ENCODE measurements at regions not wholly inside any gene's neighbourhood (a gene's known extent, or its start where the extent isn't known, plus 50 kb on each side); places are given as distances from the start of the nearest gene placed in this dataset.

DNA sequence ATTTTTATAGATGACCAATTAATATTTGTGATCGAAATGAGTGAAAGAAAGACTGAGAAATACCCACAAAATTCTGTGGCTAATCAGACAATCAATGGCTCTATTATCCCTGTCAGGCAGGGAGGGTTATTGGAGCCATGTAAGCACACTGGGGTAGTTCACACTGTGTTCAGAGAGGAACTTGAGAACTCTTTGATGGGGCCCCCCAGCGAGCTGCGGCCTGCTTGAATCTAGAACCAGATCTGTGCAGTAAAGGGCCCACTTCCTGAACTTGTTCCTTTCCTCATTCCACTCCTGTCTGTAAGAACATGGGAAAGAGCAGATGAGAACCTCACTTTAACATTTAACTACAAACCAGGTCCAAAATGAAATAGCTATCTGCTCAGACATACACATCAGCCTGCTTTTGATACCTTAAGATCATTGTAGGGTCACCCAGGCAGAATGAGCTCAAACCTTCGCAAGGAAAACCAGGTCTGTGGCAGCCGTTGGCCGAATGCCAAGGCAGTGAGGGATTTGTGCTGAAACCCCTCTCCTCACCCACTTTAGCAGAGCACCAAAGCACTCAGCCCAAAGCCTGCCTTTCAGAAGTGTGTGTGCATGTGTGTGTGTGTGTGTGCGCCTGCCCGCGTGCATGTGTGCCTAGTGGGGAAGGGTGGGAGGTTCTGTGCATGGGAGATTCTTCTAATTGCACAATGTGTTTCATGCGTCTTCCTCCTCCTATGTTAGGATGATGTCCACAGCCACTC is 365.6 kb upstream of the MGMT start:
- DNase-seq, result no peak

DNA sequence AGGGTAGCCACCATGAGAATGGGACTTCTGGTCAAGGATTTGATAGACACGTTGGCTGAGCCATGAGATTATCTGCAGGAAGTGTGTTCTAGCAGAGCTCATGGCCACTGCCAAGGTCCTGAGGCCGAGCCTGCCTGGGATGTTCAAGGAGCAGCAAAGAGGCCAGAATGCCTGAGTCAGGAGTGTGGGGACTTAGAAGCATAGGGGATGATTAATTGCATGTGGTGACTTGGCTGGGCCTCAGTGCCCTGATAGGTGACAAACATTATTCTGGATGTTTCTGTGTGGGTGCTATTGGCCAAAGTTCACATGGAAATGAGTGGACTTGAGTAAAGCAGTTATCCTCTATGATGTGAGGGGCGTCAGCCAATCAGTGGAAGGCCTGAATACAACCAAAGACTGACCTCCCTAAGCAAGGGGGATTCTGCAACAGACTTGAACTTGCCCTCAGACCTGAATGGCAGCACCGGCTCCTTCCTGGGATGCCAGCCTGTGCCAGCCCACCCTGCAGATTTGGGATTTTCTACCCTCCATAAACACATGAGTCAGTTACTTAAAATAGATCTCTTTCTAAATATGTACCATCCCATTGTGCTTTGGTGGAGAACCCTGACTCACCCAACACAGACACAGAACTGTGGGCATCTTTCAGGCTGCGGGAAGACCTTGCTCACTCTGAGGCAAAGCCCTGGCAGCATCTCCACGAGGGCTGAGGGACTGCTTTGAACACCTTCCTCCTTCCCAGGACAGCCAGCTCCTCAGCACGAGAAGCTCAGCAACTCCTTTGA is 363.9 kb upstream of the MGMT start:
- no peak for DNase-seq

DNA sequence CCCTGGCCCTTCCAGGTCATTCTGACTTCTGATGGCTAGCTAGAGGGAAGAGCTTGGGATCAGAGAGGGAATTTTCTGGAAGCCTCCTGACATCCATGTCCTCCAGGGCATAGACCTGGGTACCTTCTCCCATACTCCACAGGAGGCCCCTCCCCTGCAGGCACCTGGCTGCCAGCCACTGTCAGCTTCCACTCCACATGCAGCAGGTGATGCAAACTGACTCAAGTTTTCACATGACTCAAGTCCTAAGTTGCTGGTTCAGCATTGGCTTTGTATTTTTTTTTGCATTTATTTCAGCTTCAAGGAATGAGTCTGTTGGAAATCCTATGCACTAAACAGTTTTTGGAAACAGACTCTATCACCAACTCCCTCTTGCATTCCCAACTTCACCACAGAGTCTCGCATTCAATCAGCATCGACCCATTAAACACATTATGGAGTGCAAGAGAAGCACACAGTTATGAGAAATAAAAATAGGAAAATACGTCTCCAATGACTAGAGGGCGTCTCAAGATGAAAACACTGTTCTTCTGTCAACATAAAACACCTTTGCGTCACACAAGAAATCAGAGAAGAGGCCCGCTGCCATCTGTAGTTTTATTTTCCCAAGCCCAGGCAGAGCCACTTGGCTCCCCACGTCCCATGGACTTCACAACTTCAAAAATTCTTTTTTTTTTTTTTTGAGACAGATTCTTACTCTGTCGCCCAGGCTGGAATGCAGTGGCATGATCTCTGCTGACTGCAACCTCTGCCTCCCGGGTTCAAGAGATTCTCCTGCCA is 362.6 kb upstream of the MGMT start:
- DNase-seq, result no peak

DNA sequence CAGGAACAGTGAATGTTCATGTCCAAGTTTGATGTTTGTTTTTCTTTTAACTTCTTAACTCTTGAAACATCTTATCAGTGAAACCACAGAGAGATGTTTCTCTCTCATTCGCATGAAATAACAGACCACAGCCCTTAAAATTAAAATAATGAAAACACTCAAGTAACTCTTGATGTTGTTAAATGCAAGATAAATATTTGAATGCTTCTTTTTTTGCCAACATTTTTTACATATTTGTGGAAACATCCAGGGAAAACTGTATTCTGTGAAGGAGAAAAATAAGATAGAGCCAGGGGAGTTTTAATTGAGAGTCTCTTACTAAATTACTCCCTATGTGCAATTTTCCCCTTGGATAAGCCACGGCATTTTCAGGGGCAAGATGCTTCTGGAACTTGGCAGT is 361.8 kb upstream of the MGMT start:
- DNase-seq, result no peak

DNA sequence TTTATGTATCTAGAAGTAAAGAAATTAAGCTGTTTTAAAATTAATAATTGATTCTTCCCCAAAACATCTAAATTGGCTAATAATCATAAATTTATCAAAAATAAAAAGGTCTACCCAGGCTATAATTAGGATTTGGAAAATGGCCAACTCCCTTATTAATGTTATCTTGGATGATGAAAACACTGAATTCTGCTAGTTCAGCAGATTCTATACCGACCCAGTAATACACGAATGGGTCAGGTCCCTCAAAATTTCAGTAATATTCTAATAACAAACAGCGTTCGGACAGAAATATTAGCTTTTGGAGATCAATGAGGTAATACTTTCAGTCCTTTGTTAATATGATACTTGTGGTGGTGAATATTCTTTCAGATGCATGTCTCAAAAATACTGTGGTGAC is 360.7 kb upstream of the MGMT start:
- DNase-seq, result no peak

DNA sequence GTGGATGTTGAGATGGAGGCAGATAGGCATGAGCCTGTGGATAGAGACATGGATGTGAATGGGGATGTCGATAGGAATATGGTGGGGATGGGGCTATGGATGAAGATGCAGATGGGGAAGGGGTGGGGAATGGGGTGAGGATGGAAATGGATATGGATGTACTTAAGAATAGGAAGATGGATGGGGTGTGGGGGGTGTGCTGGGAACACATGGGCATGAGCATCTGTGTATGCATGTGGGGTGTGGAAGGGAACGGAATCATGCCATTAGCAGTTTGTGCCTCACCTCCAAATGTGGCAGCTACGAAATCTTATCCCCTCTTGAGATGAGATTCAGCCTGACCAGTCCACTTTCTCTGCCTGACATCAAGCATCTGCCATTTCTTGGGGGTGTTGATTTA is 359.5 kb upstream of the MGMT start:
- no peak for DNase-seq

DNA sequence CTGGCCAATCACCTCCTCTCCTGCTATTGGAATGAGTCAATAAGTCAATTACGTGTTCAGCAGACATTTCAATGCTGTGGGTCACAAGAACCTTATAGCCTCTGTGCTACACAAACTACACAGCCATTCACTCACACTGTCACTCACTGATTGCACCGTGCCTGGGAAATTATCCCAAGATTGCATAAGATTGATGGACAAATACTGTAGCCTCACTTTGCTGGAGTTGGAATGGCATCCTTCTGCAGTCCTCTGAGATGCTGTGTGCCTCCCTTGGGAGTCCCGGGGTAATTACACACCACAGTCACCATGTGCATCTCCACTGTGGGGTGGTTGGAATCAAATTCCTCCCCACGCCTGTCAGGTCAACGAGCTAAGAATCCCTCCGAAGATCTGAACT is 358.7 kb upstream of the MGMT start:
- no peak for DNase-seq

DNA sequence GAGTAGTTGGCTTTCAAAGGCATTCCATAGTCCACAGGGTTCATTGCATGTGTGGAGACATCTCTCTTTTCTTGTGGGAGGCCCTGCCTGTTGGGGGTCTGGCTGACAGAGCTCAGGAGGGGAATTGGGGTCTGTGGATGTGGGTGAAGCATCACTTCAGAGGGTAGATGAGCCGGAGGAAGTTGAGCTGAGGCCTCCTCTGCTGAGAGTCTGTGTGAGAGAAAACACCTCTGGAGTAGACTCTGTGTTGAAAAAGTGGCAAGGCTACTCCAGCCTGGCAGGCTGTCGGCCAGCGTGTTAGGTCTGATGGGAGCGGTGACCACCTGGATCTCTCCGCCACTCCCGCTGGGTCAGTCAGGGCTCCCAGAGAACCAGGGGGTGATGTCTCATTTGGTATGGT is 358.0 kb upstream of the MGMT start:
- no peak for DNase-seq

DNA sequence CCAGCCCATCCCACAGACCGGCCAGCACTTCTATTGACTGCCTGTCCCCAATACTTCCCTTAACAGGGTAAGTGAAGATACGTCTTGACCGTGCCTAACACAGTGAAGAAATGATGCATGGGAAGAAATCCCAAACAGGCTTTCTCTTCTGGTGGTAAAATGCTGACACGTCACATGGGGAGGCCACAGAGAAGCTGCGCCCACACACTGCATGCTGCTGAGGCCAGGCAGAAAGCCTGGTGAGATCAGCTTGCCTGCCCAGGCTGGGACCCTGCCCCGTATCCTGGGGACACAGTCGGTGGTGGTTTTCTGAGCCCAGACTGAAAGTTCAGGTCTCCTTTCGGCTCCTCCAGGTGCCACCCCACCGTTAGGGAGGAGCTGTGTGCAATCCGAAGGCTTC is 356.3 kb upstream of the MGMT start:
- no peak for DNase-seq

DNA sequence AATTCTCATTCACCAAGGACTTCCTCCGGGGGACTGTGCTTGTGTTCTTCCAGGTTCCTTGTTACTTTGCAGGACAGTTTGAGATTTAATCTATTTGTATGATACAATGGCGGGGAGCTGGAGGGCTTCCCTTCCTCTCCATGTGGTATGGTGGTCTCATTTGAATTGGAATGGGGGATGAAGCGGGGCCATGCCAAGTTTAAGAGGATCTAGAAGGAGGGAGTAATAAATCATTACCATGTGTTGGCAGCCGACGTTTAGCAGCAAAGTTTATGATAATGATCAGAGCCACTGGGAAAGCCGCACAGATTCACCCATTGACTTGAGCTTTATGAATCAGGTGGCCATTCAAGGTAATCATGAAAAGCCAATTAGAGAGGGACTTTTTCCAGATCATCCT is 355.1 kb upstream of the MGMT start:
- no peak for DNase-seq

DNA sequence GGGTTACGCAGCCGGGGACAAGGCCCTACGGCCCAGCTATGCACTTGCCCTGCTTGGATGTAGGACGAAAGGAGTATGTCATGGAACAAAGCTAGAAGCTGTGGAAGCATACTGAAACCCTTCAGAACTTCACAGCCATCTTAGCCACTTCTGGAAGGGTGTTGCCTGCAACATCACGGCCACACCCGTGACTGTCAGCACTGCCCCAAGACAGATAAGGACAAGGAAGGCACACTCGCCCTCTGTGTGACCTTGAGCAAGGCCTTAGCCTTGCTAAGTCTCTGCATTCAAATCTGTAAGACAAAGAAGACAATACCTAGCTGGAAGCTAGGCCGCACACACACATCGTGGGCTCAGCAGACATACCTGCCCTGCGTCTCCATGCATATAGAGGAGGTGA is 352.5 kb upstream of the MGMT start:
- DNase-seq, result no peak

DNA sequence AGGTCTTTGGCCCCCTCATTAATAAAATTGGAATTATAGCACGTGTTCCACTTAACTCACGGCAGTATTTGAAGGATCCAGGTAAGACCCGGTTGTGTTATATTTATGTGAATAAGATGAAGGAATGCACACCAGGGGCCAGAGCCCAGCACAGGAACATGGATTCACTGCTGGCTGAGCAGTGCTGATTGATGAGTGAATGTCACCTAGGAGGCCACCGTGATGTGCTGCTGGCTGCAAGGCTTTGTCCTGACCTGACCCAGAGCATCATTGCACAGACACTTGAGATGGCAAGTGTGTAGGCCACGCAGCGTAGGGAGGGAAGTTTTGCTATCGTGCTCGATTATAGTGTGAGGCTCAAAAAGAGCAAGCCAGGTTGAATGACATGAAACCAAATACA is 350.7 kb upstream of the MGMT start:
- no peak for DNase-seq

DNA sequence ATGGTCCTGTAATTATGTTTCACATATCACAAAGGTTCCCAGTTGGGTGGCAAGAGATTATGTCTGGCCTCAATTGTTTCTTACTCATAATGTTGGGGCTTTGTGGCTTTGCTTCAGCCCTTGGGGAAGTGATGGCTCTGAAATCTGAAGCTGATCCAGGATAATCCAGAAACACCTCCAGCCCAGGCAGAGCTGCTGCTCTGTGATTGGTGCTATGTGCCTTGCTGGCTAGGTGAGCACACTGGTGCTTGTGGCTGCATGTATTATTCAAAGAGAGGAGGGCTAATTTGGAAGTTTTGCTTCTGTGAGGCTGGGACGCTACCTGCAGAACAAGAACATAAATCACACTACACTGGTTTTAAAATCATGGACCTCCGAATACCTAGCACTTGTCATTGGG is 346.6 kb upstream of the MGMT start:
- no peak for DNase-seq

DNA sequence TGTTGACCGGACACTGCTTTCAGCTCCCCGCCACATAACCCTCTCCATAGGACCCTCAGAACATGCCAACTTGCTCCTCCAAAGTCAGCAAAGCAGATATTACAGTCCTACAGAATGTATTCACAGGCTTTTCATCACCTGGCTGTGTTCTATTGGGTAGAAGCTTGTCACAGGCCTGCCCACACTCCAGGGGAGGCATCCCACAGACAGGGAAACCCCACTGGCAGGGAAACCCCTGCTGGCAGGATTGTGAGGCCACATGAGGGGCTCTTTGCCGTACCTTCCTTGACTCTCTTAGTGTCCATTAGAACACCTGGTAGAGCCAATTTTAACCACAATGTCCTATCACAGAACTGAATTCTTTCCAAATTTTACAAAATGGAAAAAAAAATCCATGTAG is 344.2 kb upstream of the MGMT start:
- DNase-seq, result no peak

DNA sequence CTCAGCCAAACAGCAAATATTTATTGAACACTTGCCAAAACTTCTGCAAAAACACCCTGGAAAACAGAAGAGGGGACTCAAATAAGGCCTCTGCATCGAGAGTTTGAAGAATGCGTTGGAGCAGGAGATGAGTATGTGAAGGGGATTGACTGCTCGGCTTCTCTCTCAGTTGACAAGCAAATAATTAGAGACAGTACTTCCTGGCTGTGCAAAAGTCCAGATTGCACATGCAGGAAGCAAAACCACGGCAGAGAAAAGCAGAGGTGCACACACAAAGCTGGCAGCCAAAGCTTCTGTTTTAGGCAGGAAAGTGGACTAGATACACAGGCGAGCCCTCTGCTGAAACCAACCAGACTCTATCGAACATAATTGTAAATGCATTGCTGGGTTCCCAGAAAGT is 343.6 kb upstream of the MGMT start:
- DNase-seq, result no peak

DNA sequence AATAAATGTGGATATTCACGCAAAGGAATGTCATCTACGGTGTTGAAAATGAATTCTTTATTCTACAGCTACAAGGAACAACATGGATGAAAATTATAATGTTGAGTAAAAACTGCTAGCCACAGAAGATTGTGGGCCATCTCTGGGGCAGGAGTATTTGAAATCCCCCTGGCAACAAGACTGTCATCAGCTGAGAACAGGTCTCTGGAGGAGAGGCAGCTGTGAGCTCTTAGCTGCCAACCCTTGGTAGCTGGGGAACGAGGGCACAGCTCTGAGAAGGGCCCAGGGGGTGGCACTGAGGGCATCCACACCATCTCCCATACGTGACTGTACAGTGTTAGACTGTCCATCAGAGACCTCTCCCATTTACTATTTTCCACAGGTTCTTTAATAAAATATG is 340.1 kb upstream of the MGMT start:
- DNase-seq, result no peak

DNA sequence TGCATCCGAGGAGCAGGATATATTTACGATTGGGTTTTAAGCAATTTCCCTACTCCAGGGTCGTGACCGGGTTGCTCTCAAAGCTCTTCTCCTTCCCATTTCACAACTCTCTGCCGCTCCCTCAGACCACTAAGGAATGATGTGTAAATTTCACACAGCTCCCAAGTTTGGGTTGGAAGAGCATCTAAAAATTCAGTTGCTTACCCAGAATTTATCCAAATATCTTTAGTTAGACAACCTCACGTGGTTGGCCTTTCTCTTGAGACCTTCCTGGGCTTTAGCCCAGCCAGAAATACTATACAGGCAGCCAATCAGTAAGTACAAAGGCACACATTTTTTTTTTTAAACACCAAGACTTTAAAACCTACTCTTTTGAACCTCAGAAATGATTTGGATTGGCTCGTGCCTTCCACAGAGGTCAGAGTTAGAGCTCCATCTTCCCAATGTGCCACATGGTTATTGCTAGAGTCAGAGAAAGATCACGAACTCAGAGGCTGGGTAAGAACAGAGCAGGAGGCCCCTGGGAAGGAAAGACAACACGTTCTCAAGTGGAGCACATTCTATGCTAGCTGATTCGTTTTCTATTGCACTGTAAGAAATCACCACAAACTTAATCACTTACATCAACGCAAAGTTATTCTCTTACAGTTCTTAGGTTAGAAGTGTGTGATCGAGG is 335.4 kb upstream of the MGMT start:
- DNase-seq, result no peak

DNA sequence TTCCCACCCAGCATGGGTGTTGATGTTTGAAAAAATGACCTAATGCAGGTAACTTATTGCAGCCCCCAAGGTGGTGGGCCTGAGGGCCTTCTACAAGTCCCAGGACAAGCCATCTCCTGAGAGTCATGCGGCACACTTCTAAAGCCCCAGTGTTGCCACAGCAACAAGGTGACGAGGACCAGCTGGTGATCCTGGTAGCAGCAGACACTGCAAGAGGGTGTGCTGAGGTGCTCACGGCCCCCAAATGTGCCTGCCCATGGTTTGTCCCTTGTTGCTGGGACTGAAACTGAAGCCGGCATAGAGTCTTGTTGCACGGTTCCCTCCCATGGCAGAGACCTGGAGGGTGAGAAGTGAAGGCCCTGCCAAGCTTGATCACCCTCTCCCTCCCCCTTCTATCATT is 333.2 kb upstream of the MGMT start:
- no peak for DNase-seq

DNA sequence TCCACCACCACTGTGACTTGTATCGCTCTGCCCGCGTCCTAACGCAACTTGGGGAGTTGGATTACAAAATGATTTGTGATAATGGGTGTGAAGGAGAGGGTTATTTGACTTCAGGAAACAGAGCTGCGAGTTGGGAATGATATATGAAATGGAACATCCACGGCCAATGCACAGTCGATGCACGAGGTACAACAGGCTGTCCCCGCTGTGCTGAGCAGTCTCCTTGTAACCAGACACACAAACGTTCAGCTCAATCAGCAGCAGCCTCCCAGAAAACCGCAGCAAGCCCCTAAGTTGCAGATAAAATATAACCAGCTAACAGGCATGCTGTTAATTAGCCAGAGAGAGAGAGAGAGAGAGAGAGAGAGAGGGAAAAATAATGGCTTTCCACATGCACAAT is 332.7 kb upstream of the MGMT start:
- no peak for DNase-seq

DNA sequence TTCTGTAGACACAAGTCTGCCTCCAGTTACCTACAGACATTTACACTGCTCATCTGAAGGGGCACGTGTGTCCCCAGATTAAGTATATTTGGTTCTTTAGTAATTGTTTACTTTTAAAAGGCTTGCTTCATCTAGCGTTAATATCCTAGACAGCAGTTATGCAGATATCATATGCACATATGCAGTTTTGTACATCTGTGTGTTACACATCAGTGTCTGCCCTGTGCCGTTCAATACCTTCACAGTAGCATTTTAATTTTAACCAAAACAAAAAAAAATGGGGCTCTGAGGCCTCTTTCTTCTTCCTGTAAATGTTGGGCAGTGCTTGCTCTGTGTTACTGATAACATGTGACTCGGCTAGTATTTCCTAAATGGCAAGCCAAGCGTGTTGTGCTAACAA is 331.4 kb upstream of the MGMT start:
- DNase-seq, result no peak

DNA sequence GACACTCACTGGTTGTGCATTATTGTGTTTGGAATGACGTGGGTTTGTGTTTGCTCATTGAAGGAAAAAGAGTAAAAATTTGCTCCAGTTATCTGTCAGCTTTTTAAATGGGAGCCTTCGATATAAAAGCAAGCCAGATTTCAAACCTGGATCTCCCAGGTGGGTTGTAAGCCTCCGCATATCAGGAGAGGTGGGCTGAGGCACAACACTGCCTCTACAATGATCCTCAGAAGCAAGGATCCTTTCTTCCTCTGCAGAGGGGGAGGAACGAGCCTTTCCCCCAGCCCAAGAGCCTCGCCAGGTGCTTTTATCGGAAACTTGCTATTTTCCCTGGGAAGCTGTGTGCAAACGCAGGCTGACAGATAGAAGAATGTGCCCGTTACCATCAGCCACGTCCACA is 331.0 kb upstream of the MGMT start:
- DNase-seq, result no peak

DNA sequence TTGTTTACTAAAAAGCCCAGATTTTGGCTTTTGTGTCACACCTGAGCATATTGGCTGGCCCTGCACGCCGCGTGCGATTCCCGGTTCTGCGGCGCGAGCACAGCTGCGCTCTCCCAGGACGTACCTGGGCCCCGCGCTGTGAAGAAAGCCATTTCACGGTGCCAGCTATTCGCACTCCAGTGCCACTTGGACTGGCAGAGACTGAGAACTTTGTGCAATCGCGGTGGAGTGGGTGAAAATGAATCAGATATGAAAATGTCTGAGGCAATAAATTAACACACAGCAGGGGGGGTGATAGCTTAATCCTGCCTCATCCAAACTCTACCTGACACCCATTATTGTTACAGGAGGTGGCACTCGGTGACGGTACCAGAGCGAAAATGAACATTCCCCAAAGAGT is 330.1 kb upstream of the MGMT start:
- DNase-seq, result no peak

Data from NCI-H2107 (cell line).